OCI-LY1 (cell line): ENCODE measurements at regions not wholly inside any gene's neighbourhood (a gene's known extent, or its start where the extent isn't known, plus 50 kb on each side); places are given as distances from the start of the nearest gene placed in this dataset.

Source experiments
- CTCF ChIP-seq: fragments of 200-600 bp; sonication (generic), shearing (Covaris generic); IDR thresholded peaks from 2 replicates; pipeline ENCODE4 v1.5.1; 2017; ENCODE audit warnings: mild to moderate bottlenecking, antibody characterized with exemption, low read length, moderate library complexity, mixed read lengths
- EZH2 ChIP-seq: fragments of 200-600 bp; sonication (generic), shearing (Covaris generic); IDR thresholded peaks from 2 replicates; pipeline ENCODE4 v1.8.0; 2017; ENCODE audit warnings: borderline replicate concordance, mixed run types, mild to moderate bottlenecking, antibody characterized with exemption, low read length, moderate library complexity, mixed read lengths

DNA sequence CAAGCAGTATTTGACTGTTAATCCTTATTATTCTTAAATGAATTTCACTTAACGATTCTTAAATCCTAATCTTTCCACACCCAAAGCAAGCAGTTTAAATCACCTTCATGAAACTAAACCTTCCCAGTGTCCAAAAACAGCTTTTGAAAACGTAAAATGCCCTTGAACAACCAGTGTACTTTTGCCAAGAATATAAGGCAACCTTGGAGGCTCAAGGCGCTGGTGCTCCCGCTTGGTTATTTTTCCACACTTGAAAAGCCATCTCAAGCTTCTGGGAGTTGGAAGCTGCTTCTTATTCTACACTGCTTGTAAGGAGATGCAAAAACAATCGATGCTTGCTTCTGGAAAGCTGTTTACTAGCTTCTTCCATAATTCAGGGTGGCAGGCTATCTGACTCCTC lies 625.7 kb downstream of the HTR1B start:
- no peak for TF ChIP-seq CTCF
- no peak for TF ChIP-seq EZH2
